ENCODE measurements at regions not wholly inside any gene's neighbourhood (a gene's known extent, or its start where the extent isn't known, plus 50 kb on each side); places are given as distances from the start of the nearest gene placed in this dataset.

DNA sequence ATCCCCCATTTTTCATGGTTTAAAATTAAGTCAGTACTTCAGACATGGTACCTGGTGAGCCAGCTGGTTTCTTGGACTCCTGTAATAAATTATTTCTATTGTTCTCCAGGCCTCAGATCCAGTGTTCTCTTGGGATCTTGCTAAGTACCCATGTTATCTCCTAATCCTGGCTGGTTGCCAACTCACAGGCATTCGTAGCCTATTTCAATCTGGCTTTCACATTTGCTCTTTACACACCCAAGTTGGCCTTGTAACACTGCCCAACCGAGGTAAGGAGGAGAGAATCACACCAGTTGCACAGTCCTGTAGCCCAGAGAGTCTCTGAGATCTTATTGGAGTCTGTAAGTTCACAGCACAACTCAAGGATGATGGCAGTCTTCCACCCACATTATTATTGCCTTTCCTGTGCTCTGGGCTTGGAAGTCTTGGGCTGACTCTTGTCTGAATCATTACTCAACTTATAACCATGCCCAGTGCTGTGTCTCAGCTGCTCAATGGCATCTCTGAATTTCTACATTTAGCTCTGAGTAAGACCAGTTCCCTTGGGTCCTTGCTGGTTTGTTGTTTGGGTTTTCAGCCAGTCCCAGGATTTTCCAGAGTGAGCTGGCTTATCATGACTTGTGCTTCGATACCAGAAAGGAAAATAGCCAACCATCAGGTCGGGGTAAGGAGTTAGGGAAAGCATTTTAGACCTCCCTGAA is 76.6 kb upstream of the KLF12 start:
- no peak for DNase-seq

DNA sequence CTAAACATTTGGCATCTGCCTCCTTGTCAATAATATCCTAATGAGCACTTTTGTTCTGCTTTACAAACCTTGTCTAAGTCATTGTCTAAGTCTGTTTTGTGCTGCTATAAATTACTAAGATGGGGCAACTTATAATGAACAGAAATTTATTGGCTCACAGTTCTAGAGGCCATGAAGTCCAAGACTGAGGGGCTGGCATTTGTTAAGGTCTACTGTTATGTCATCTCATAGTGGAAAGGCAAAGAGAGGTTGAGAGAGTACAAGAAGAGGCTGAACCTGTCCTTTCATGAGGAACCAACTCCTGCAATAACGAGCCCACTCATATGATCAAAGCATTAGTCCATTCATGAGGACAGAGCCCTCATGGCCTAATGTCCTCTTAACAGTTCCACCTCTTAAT is 72.7 kb upstream of the KLF12 start:
- DNase-seq: no peak

DNA sequence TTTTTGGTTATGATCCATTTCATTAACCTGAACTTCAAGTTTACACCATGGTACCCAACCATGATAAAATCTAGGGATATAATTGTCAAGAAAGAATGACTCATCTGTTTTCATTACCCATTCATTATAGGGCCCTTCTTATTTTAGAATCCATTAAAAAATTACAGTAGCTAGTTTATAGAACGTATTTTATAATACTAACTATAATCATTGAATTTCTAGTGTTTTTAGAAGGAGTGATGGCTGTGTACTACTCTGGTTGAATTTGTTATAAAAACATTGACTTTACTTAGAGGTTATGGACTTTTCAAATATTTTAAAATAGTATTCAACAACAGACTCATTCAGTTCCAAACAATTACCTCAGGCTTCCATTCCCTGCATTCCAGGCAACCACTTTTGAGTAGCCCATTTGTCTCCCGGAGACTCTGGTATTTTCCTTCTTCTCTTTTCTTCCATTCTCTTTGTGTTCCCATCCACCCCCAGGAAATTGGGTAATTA is 71.9 kb upstream of the KLF12 start:
- DNase-seq: no peak

DNA sequence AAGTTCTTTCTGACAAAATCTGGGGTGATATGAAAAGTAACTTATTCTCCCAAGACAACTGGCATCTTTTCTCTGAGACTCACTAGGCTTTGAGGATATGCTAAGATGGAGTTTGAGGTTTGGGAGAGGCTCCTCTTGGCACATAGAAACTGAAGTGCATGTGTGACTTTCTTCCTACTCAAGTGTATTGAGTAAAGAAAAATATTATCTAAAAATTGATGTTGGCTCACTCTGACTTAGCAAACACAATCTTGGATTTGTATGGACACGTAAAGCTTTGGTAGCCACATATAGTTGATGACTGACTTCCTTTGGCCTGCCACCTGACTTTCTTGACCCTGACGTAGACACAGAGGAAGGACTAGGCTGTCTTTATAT is 71.1 kb upstream of the KLF12 start:
- DNase-seq: no peak

DNA sequence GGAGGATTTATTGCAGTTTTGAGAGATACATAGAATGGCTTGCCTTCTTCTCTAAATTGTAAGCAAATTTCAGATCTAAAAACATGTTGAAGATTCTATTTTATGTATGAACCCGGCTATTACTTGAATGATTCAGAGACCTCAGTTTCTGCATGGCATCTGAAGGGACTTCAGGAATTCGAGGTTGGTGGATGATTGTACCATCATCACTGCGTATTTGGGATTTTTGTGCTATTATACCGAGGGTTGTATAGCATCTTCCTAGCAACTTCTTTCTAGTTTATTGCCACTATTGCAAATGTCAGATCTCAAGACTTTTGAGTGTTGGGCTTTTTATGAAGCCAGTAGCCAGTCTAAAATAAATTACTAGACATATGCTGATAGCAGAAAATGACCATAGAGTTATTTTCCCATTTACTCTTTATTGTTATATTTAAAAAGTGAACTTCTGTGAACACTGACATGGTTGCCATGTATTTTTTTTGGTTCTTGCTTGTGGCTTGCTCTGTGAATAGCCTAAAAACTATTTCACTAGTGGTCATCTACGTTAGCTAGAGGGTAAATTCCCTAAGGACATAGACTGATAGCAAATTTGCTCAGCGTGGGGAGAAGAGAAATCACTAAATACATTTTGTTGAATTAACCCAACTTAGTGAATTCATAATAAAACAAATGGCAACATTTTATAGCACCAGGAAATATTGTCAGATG is 70.6 kb upstream of the KLF12 start:
- DNase-seq: no peak

DNA sequence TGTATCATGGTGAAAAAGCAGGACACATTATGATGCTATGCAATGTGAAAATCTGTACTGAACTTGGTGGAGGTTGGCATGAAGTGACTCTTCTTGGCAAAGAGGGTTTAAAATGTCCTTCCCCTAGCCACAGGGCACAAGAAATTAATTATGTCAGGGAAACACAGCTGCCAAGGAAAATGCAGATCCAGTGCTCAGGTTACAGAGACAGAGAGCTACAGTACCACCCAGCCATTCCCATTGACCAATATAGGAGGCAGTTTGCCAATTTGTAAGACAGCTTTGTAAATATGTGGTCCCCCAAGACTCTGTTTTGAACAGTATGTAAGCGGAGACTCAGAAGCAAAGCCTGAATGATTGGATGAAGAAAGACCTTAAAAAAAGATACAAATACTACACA is 69.4 kb upstream of the KLF12 start:
- no peak for DNase-seq

DNA sequence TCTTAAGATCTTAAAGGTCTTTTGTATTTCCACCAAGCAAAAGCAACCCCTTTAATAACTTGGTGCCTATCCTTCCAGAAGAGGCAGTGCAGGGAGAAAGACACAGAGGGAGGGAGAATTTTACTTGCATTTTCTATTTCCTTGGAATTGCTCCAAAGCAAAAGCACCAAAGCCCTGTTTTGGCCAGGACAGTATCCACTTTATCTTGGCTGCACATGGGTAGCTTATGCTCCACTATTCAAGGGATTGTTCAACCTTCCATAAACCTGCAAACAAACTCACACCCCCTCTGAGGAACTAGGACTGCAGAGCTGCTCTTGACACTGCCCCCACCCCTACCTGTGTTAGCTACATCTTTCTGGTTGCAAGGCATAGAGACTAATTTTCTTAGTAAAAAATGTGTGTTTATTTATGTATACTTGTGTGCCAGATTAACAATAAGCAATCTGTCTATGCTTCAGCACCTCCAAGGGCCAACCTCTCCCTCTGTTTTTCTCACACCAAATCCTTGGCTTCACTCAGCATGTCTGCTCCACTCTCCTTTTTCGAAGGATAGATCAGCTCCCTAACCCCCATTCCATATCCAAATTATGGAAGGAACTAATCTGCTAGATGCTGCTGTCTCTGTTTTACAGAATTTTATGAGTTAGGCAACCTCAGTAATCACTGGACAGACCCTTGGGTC is 68.1 kb upstream of the KLF12 start:
- DNase-seq: no peak

DNA sequence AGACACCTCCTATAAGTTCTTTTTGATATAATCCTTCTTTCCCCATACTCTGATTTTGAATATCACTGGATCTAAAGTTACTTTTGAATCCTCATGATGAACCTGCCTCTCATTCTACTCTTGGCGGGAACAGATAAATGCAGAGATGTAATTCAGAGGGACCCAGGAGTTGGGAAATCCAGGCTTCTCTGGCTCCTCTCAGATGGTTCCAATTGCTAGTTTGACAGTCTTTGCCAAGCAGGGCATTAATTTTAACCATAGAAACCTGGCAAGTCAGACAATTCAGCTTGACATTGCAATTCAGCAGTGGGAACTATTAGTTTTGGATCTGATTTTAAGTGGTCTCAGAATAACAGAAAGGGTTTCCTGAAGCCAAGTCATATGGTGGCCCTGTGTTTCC is 67.3 kb upstream of the KLF12 start:
- no peak for DNase-seq

DNA sequence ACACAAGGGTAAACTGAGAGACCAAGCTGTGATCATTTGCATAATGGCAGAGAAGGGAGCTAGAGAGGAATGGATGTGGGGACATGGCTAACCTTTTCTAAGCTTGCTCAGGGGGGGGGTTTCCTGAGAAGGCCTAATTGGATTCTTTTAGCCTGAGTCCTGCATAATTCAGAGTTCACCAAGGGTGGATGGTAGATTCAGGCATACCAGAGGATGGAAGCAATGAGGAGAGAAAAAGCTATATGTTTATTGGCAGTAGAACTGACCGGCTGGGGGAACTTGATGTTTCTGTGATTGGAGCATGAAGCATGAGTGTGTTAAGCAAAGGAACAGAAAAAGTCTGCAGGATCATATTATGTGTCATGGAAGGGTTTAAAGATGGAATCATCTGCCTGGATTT is 65.9 kb upstream of the KLF12 start:
- no peak for DNase-seq

DNA sequence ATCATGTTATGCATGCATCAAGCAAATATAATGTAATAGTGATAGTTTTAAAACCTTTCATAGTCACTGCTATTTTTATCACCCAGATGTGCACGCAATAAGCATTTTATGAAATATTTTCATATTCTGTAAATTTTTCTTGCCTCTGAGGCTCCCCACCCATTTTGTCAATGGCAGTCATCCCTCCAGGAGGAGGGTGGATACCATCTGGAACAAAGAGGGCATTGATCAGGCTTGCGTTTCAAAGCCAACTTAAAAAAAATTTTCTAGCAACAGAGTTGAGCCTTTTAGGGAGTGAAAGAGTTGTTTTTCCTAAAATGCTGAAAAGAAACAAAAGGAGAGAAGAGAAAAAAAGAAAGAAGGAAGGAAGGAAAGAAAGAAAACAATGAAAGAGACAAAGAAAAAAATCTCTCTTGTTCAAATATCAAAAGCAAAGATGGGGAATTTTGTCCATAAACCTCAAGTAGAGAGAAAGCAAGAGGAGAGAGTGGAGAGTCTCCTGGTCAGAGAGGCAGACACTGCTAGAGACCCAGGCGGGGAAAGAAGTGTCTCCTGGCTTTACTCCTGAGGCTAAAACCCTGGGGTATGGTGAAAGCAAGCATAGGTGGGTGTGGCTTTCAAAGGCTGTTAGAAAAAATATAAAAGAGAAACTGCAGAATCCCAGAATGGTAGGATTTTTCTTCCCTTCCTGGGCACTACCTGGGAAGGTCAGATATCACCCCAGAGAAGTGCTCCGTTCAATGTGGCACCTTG is 63.6 kb upstream of the KLF12 start:
- DNase-seq: no peak

DNA sequence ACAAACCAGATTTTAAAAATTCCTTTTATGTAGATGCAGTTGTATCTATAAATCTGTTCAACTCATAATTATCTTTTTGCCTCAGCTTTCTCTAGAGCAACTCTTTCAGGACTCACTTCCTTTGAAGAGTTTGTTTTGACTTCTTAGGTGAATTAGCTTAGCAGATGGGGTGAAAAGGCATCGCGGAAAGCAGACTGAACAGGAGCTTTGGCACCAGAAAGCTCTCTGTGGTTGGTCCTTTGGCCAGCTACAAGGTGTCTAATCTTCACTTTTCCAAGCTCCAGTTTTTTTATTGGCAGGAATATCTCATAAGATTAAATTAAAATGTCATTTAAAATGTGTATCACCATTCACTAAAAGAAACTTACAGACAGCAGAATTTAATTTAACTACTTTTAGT is 60.6 kb upstream of the KLF12 start:
- DNase-seq: no peak

DNA sequence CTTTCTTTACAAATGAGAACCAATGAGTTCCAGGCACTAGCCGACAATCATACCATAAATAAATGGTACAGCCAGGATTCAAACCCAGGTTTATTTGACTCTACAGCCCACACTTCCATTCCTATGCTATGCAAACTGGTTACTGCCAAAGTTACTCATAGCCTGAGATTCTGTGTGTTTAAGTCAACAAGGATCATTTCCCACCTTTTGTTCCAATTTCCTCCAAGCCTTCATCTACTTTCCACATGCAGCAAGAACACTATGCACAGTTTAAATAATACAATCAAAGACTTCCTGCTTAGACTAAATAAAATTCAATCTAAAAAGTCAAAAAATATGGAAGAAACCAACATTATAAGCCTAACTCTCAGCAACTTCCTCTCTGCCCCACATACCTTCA is 59.2 kb upstream of the KLF12 start:
- no peak for DNase-seq

DNA sequence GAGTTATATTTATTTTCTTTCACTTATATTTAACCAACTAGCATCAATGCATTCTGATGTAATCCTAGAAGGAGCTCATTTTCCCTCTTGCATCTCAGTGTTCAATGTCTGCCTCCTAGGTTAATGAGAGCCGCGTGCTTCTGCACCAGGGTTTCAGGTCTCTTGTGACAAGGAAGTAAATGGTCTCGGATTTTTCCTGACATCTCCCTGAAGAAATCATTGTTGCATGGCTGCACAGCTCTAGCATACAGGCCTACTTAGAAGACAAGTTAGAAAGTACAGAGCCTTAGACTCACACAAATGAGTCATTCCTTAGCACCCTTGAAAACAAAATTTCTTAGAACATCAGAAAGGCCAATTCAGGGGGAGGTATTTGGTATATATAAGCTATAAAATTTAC is 57.2 kb upstream of the KLF12 start:
- no peak for DNase-seq

DNA sequence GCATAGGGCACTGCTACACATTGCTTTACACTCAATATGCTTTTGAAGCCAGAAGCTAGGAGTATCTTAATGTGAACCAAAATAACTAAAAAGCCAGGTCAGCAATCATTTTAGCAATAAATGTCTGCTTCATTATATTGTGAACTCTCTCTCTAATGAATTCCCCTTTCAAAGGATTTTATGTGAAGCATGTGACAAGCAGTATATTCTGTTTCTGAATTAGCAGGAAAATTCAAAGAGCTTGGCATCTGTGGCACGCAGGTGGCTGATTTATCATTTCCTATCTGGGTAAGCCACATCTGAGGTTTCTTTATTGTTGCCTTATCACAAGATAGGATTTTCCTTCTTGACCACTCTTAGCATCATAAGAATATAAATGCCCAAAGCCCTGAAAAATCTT is 56.8 kb upstream of the KLF12 start:
- DNase-seq: no peak

DNA sequence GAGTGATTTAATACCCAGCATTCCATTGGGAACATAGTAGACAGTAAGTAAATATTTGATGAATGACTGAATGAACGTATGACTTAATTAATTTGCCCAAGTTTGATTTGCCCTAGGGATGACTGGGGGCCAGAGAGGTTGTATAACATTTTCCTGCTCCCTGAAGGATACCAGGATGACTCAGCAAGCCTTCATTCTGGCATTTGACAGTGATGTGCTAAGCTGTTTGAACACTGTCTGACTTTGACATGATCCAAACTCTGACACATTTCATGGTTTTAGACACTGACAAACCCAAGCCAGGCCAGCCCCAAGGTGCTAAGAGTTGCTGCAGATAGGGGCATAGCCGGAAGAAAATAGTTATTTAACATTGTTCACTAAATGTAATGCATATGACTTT is 53.4 kb upstream of the KLF12 start:
- no peak for DNase-seq

DNA sequence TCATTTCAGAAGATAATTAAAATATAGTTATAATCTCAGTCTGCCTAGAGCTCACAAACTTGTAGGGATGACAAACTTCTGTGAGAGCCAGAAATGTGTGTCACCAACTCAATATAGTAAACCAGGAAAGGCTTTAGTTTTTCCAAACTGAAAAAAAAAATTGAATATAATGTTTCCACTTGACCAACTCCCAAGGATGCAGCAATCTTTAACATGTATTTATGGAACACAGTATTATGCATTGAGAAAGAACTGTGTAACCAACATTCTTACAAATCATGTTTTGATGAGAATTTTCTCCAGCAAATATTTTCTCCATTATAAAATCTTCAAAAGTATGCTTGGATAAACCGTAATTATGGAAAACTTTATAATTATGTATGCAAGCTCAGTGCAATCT is 50.1 kb upstream of the KLF12 start:
- DNase-seq: no peak
